HFF-Myc (cell line): ENCODE measurements at regions not wholly inside any gene's neighbourhood (a gene's known extent, or its start where the extent isn't known, plus 50 kb on each side); places are given as distances from the start of the nearest gene placed in this dataset.

Source experiments
- DNase-seq: peaks from one replicate; pipeline ENCODE4 v3.0.0-alpha.2; 2011; ENCODE audit warnings: low read depth; ENCODE audit errors: extremely low read depth
- H3K4me3 ChIP-seq: replicated peaks from 2 replicates; pipeline ENCODE4 v1.5.1; 2011; ENCODE audit warnings: low read depth, mild to moderate bottlenecking, control low read depth, low read length
- CTCF ChIP-seq: IDR thresholded peaks from 2 replicates; pipeline ENCODE4 v1.5.1; 2012; ENCODE audit warnings: mild to moderate bottlenecking, low read depth, low read length, control low read depth; ENCODE audit errors: missing control alignments

- no peak overlapping the region for H3K4me3 ChIP-seq
- TF ChIP-seq CTCF: no peak
- DNase-seq: no peak
Observed at GRCh38 chr14:21880918-21881317, 207.3 kb upstream of the OR4E1 start.

- no peak for DNase-seq
- H3K4me3 ChIP-seq: no peak overlapping the region
- no peak for TF ChIP-seq CTCF
Observed at GRCh38 chr14:21875791-21876190, 202.2 kb upstream of the OR4E1 start.

GRCh38 chr14:21874946-21875345 lies 201.3 kb upstream of the OR4E1 start:
- no peak for DNase-seq
- no peak for TF ChIP-seq CTCF
- H3K4me3 ChIP-seq: no peak overlapping the region

- TF ChIP-seq CTCF: no peak
- H3K4me3 ChIP-seq: no peak overlapping the region
- no peak for DNase-seq
Observed at GRCh38 chr14:21874167-21874566, 200.5 kb upstream of the OR4E1 start.

- peak; percentile 5 for DNase-seq
- TF ChIP-seq CTCF: peak; percentile 57
- no peak overlapping the region for H3K4me3 ChIP-seq
Observed at GRCh38 chr14:21868442-21869046, 194.9 kb upstream of the OR4E1 start.

- H3K4me3 ChIP-seq: no peak overlapping the region
- TF ChIP-seq CTCF: no peak
- DNase-seq: no peak
Observed at GRCh38 chr14:21867541-21867940, 193.9 kb upstream of the OR4E1 start.

GRCh38 chr14:21866479-21866878 lies 192.9 kb upstream of the OR4E1 start:
- TF ChIP-seq CTCF: no peak
- H3K4me3 ChIP-seq: no peak overlapping the region
- DNase-seq: no peak
